ENCODE measurements at regions not wholly inside any gene's neighbourhood (a gene's known extent, or its start where the extent isn't known, plus 50 kb on each side); places are given as distances from the start of the nearest gene placed in this dataset.

GRCh38 chr3:110743202-110743601 is 328.4 kb upstream of the NECTIN3 start:
- H3K27me3 Mint-ChIP-seq: no peaks in the 10 kb centered on the region
- peaks cover 2% of the 10 kb centered on the region for H3K36me3 Mint-ChIP-seq (ENCODE audit: low read depth)
- no peak overlapping the region for H3K27ac Mint-ChIP-seq
- ATAC-seq: no peak
- no peaks in the 10 kb centered on the region for H3K9me3 ChIP-seq (ENCODE audit: control insufficient read depth, low read length, poor library complexity, severe bottlenecking)
- no peak for DNase-seq
- H3K4me3 Mint-ChIP-seq: no peak overlapping the region
- no peaks in the 10 kb centered on the region for H3K4me1 Mint-ChIP-seq

- Mint-ChIP-seq H3K4me3 (no peak overlapping the region), H3K27ac (no peak overlapping the region), H3K4me1 (no peaks in the 10 kb centered on the region), H3K27me3 (no peaks in the 10 kb centered on the region), H3K36me3 (ENCODE audit: low read depth) (peaks cover 2% of the 10 kb centered on the region)
- DNase-seq (no peak), ATAC-seq (no peak)
- H3K9me3 ChIP-seq (ENCODE audit: control insufficient read depth, low read length, poor library complexity, severe bottlenecking): no peaks in the 10 kb centered on the region
Observed at GRCh38 chr3:110743984-110744383, 327.6 kb upstream of the NECTIN3 start.

GRCh38 chr3:110744723-110745122 is 326.9 kb upstream of the NECTIN3 start:
- Mint-ChIP-seq H3K36me3 (ENCODE audit: low read depth) (peaks cover 2% of the 10 kb centered on the region), H3K27me3 (no peaks in the 10 kb centered on the region), H3K27ac (no peak overlapping the region), H3K4me1 (no peaks in the 10 kb centered on the region), H3K4me3 (no peak overlapping the region)
- no peak for DNase-seq
- H3K9me3 ChIP-seq (ENCODE audit: control insufficient read depth, low read length, poor library complexity, severe bottlenecking): no peaks in the 10 kb centered on the region
- ATAC-seq: no peak

- no peaks in the 10 kb centered on the region for H3K27me3 Mint-ChIP-seq
- H3K36me3 Mint-ChIP-seq (ENCODE audit: low read depth): peaks cover 2% of the 10 kb centered on the region
- ATAC-seq (no peak), DNase-seq (no peak)
- H3K4me1 Mint-ChIP-seq: no peaks in the 10 kb centered on the region
- H3K27ac Mint-ChIP-seq: no peak overlapping the region
- no peaks in the 10 kb centered on the region for H3K9me3 ChIP-seq (ENCODE audit: control insufficient read depth, low read length, poor library complexity, severe bottlenecking)
- H3K4me3 Mint-ChIP-seq: no peak overlapping the region
Observed at GRCh38 chr3:110749006-110749405, 322.6 kb upstream of the NECTIN3 start.

- ATAC-seq (no peak), DNase-seq (no peak)
- H3K4me3 Mint-ChIP-seq: no peak overlapping the region
- H3K4me1 Mint-ChIP-seq: no peaks in the 10 kb centered on the region
- H3K9me3 ChIP-seq (ENCODE audit: control insufficient read depth, low read length, poor library complexity, severe bottlenecking): no peaks in the 10 kb centered on the region
- no peaks in the 10 kb centered on the region for H3K27me3 Mint-ChIP-seq
- peaks cover 2% of the 10 kb centered on the region for H3K36me3 Mint-ChIP-seq (ENCODE audit: low read depth)
- no peak overlapping the region for H3K27ac Mint-ChIP-seq
Observed at GRCh38 chr3:110750201-110750600, 321.4 kb upstream of the NECTIN3 start.

GRCh38 chr3:110752307-110752706 is 319.3 kb upstream of the NECTIN3 start:
- H3K36me3 Mint-ChIP-seq (ENCODE audit: low read depth): no peaks in the 10 kb centered on the region
- DNase-seq (no peak), ATAC-seq (no peak)
- H3K27me3 Mint-ChIP-seq: no peaks in the 10 kb centered on the region
- no peaks in the 10 kb centered on the region for H3K9me3 ChIP-seq (ENCODE audit: control insufficient read depth, low read length, poor library complexity, severe bottlenecking)
- H3K4me1 Mint-ChIP-seq: no peaks in the 10 kb centered on the region
- no peak overlapping the region for H3K27ac Mint-ChIP-seq
- no peak overlapping the region for H3K4me3 Mint-ChIP-seq

- no peak overlapping the region for H3K27ac Mint-ChIP-seq
- H3K27me3 Mint-ChIP-seq: no peaks in the 10 kb centered on the region
- no peaks in the 10 kb centered on the region for H3K9me3 ChIP-seq (ENCODE audit: control insufficient read depth, low read length, poor library complexity, severe bottlenecking)
- no peak for DNase-seq
- no peaks in the 10 kb centered on the region for H3K36me3 Mint-ChIP-seq (ENCODE audit: low read depth)
- H3K4me3 Mint-ChIP-seq: no peak overlapping the region
- no peak for ATAC-seq
- H3K4me1 Mint-ChIP-seq: peaks cover under 1% of the 10 kb centered on the region
Observed at GRCh38 chr3:110753516-110753915, 318.1 kb upstream of the NECTIN3 start.

GRCh38 chr3:110754212-110754916 is 317.3 kb upstream of the NECTIN3 start:
- H3K27me3 Mint-ChIP-seq: no peaks in the 10 kb centered on the region
- no peak for ATAC-seq
- no peaks in the 10 kb centered on the region for H3K36me3 Mint-ChIP-seq (ENCODE audit: low read depth)
- no peaks in the 10 kb centered on the region for H3K9me3 ChIP-seq (ENCODE audit: control insufficient read depth, low read length, poor library complexity, severe bottlenecking)
- no peak overlapping the region for H3K4me3 Mint-ChIP-seq
- DNase-seq: no peak
- H3K27ac Mint-ChIP-seq: no peak overlapping the region
- H3K4me1 Mint-ChIP-seq: peaks cover 2% of the 10 kb centered on the region

DNA sequence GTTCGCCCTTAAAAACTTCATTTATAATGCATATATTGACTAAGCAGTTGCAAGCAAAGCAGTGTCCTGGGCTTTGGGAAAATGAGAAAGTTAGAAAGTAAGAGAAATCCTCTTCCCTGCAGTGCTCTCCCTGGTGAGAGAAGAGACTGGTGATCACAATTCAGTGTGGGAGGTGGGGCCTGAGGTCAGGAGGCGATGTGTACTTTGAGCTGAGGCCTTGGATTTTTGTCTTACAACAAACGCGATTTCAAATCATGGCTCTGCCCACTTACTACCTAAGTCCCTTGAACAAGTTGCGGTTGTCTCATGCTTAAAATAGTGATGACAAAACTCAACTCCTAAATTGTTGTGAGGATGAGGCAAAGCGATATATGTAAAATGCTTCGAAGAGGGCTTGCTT is 316.3 kb upstream of the NECTIN3 start:
- H3K4me3 Mint-ChIP-seq: no peak overlapping the region
- no peaks in the 10 kb centered on the region for H3K36me3 Mint-ChIP-seq (ENCODE audit: low read depth)
- no peak overlapping the region for H3K27ac Mint-ChIP-seq
- H3K27me3 Mint-ChIP-seq: no peaks in the 10 kb centered on the region
- no peak for ATAC-seq
- no peaks in the 10 kb centered on the region for H3K9me3 ChIP-seq (ENCODE audit: control insufficient read depth, low read length, poor library complexity, severe bottlenecking)
- DNase-seq: no peak
- H3K4me1 Mint-ChIP-seq: peaks cover 2% of the 10 kb centered on the region

DNA sequence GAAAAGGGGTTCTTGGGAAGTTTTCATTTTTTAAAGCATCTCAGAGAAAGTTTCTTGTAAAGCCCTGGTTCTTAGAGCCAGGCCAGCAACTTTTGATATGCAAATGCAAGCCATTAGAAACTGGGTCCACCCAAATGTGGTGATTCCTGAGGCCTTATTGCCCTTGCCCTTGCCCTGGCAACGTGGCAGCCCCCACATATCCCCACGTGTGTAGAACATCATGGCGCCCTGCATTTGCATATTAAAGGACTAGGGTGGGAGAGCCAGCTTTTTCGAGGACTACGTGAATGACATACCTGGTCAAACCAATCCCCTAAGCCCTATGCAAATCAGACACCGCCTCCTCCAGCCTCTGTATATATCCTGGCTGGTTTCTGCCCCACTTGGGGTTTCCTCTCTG is 314.9 kb upstream of the NECTIN3 start:
- no peak for ATAC-seq
- Mint-ChIP-seq H3K27me3 (no peaks in the 10 kb centered on the region), H3K4me3 (no peak overlapping the region), H3K4me1 (peaks cover 2% of the 10 kb centered on the region), H3K36me3 (ENCODE audit: low read depth) (no peaks in the 10 kb centered on the region), H3K27ac (no peak overlapping the region)
- no peaks in the 10 kb centered on the region for H3K9me3 ChIP-seq (ENCODE audit: control insufficient read depth, low read length, poor library complexity, severe bottlenecking)
- no peak for DNase-seq

DNA sequence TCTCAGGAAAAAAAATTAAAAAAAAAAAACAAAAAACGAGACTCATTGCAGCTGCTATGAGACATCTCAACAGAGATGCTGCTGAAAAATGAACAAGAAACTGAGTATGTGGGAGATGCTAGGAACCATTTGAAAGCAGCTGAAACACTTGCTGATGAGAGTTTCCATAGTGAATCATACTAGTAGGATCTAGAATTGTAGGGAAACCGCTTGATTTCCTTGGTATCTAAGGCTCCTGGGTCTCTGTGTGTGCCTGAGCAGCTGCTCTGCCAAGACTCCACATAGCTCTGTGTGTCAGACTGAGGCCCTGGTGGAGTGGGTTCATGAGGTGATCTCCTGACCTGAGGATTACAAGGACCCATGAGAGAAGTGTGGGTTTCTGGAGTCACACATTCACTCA is 313.4 kb upstream of the NECTIN3 start:
- no peak for ATAC-seq
- no peaks in the 10 kb centered on the region for H3K27me3 Mint-ChIP-seq
- H3K27ac Mint-ChIP-seq: no peak overlapping the region
- H3K4me3 Mint-ChIP-seq: no peak overlapping the region
- DNase-seq: no peak
- H3K4me1 Mint-ChIP-seq: peaks cover 2% of the 10 kb centered on the region
- no peaks in the 10 kb centered on the region for H3K9me3 ChIP-seq (ENCODE audit: control insufficient read depth, low read length, poor library complexity, severe bottlenecking)
- no peaks in the 10 kb centered on the region for H3K36me3 Mint-ChIP-seq (ENCODE audit: low read depth)

- no peak for ATAC-seq
Observed at GRCh38 chr3:110767156-110767555, 304.5 kb upstream of the NECTIN3 start.

GRCh38 chr3:110767838-110768237 is 303.8 kb upstream of the NECTIN3 start:
- Mint-ChIP-seq H3K4me3 (no peak overlapping the region), H3K27me3 (peaks cover 5% of the 10 kb centered on the region), H3K27ac (no peak overlapping the region), H3K36me3 (ENCODE audit: low read depth) (no peaks in the 10 kb centered on the region), H3K4me1 (no peaks in the 10 kb centered on the region)
- ATAC-seq (no peak), DNase-seq (no peak)
- H3K9me3 ChIP-seq (ENCODE audit: control insufficient read depth, low read length, poor library complexity, severe bottlenecking): no peaks in the 10 kb centered on the region

More at GRCh38 chr3:110767156-110767555, 304.5 kb upstream of the NECTIN3 start:
- no peak overlapping the region for H3K27ac Mint-ChIP-seq
- DNase-seq: no peak
- peaks cover 5% of the 10 kb centered on the region for H3K27me3 Mint-ChIP-seq
- no peaks in the 10 kb centered on the region for H3K4me1 Mint-ChIP-seq
- no peaks in the 10 kb centered on the region for H3K36me3 Mint-ChIP-seq (ENCODE audit: low read depth)
- no peaks in the 10 kb centered on the region for H3K9me3 ChIP-seq (ENCODE audit: control insufficient read depth, low read length, poor library complexity, severe bottlenecking)
- no peak overlapping the region for H3K4me3 Mint-ChIP-seq

DNA sequence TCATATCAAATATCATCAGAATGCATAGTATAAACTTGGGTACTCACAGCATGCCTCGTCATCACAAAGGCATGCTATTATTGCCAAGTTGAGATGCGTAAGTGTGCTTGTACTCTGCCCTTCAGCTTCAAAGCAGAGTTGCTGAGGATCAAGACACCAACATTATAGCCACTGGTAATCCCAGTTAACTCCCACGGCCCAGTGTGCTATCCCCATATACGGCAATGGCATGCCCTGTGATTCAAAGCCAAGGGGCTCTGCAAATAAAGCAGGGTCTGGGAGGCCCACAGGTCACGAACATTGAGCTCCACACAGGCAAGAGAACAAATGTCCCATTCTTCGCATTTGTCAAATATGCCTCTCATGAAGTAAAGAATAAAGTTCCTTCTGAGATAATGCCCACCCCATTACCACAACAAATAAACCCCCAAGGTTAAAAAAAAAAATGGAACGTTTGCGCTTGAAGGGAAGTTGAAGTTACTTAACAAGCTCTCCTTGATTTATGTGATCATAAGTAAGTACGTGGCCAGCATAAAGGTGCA is 298.1 kb upstream of the NECTIN3 start:
- Mint-ChIP-seq H3K27ac (no peak overlapping the region), H3K36me3 (ENCODE audit: low read depth) (no peaks in the 10 kb centered on the region), H3K4me1 (no peaks in the 10 kb centered on the region), H3K27me3 (no peaks in the 10 kb centered on the region), H3K4me3 (no peak overlapping the region)
- H3K9me3 ChIP-seq (ENCODE audit: control insufficient read depth, low read length, poor library complexity, severe bottlenecking): no peaks in the 10 kb centered on the region
- DNase-seq (no peak), ATAC-seq (no peak)

All from T-helper 17 cell (primary cell).